Heart right ventricle (tissue), 16 donors: ENCODE measurements at regions not wholly inside any gene's neighbourhood (a gene's known extent, or its start where the extent isn't known, plus 50 kb on each side); places are given as distances from the start of the nearest gene placed in this dataset.

ENCODE experiments used
- ATAC-seq, 8 donors: fragments of 200-7000 bp; cut with Tn5 transposase; one replicate each; pipeline ENCODE4 v1.9.1; 2020; ENCODE audit warnings: mild to moderate bottlenecking in 8 of 8, moderate library complexity in 8 of 8, moderate number of reproducible peaks in 1 of 8
- DNase-seq, 2 donors: peaks; one replicate each; pipeline ENCODE4 v3.0.0-alpha.2; 2020
- H3K27ac ChIP-seq, 10 donors: fragments of 200-600 bp; sonication (generic) in 2 of 10; one replicate each; pipeline versions ENCODE4 v1.5.0 to v1.8.0; 2020 to 2022; ENCODE audit warnings: mild to moderate bottlenecking in 3 of 10
- H3K27me3 ChIP-seq, 7 donors: fragments of 200-600 bp; one replicate each; pipeline ENCODE4 v1.8.0; 2021 to 2022; ENCODE audit warnings: mild to moderate bottlenecking in 2 of 7
- H3K36me3 ChIP-seq, 9 donors: fragments of 200-600 bp; sonication (generic) in 1 of 9; one replicate each; pipeline versions ENCODE4 v1.5.0 to v1.8.0; 2020 to 2022; ENCODE audit warnings: mild to moderate bottlenecking in 2 of 9
- H3K4me1 ChIP-seq, 9 donors: fragments of 200-600 bp; sonication (generic) in 1 of 9; one replicate each; pipeline versions ENCODE4 v1.5.0 to v1.8.0; 2020 to 2022; ENCODE audit warnings: mild to moderate bottlenecking in 4 of 9
- H3K4me3 ChIP-seq, 10 donors: fragments of 200-600 bp; sonication (generic) in 2 of 10; one replicate each; pipeline versions ENCODE4 v1.5.0 to v1.8.0; 2020 to 2022; ENCODE audit warnings: mild to moderate bottlenecking in 7 of 10, moderate library complexity in 2 of 10
- H3K9me3 ChIP-seq, 11 donors: fragments of 200-600 bp in 10 of 11; sonication (generic) in 2 of 11; one replicate each; pipeline versions ENCODE4 v1.5.0 to v1.8.0; 2013 to 2022; ENCODE audit warnings: mild to moderate bottlenecking in 2 of 11, control low read depth in 1 of 11, moderate library complexity in 1 of 11
- CTCF ChIP-seq, 9 donors: fragments of 200-600 bp; sonication (generic) in 2 of 9; IDR thresholded peaks; one replicate each; pipeline versions ENCODE4 v1.5.0 to v1.8.0; 2021 to 2022; ENCODE audit warnings: antibody characterized with exemption in 9 of 9, mild to moderate bottlenecking in 5 of 9, moderate library complexity in 1 of 9
- WGBS, 2 donors: extraction: QIAGEN DNeasy Blood & Tissue Kit; methylation state at CpG; one replicate each; pipeline ENCODE4 v1.1.7; 2013; ENCODE audit warnings: inconsistent platforms in 1 of 2; 5-methylcytosine and 5-hydroxymethylcytosine counted together
- intact Hi-C, 10 donors: fragments of 100-400 bp; cut with DNase I; formaldehyde crosslinking; loops; one replicate each; pipeline versions ENCODE4 v1.11.1 to v1.14.2; 2022
- donor health status: Arrhythmogenic right ventricular cardiomyopathy.
- donor health status: ischemic (EF 13 %, LVEDD 7.1; RV severe dilation, severe dysfunction).
- donor health status: healthy with polysubstance abuse.
- donor health status: DM: no; HTN: yes; CAD: no.
- donor health status: DM: no; HTN: no; CAD: no.
- donor health status: ischemic (EF 25% LVEDD 6.9; RV normal size, moderate dysfunction).
- donor health status: ischemic (EF 25% LVEDD 5.7; RV mildly dilated, moderate dysfunction).
- donor health status: healthy.
- donor health status: DM: yes; HTN: yes; CAD: no.
- donor health status: Ischemic cardiomyopathy.
- donor health status: ischemic (EF 35%, LVEDD 5.7; RV mildly dilated, moderate dysfunction).
- donor health status: nonischemic (EF 11% LVEDD 7.7; RV severe dilation, severe dysfunction).
- donor health status: DM: yes; HTN: yes; CAD: no.
- donor health status: PGD.
- donor health status: ischemic (EF 29% LVEDD 5.4; RV normal size, mild dysfunction).
- donor health status: nonischemic (EF 23%, LVEDD 6.1; RV moderate dilation, normal function).

DNA sequence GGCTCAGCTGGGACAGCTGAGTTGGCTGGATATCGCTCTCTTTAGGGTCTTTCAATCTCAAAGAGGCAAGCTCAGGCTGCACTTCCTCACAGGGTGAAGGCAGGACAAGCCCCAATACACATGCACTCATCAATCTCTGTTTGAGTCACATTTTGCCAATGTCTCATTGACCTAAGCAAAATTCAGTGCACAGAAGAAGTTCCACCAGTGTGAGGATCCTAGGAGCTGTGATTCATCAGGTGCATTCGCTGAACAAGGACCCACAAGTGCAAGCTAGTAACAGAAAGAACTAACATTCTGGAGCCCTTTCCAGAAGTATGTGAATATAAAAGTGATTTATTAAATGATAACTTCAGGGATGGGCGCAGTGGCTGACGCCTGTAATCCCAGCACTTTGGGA is 477.2 kb downstream of the GPAM start:
- Histone ChIP-seq H3K9me3 (no peaks in the 10 kb centered on the region), H3K36me3 (no peaks in the 10 kb centered on the region), H3K4me3 (no peak overlapping the region), H3K27me3 (no peaks in the 10 kb centered on the region), H3K27ac (no peak overlapping the region), H3K4me1 (no peaks in the 10 kb centered on the region)
- TF ChIP-seq CTCF (IDR thresholded peaks at IDR 0.05): no peak
- 84% methylated on average over 4 of the region's 4 CpGs for WGBS, 2 donors
- ATAC-seq (no peak), DNase-seq (no peak)
- intact Hi-C loops: no loop called here

- 70 to 71% methylated on average over 1 of the region's 1 CpG for WGBS, 2 donors
- ATAC-seq: no peak
- intact Hi-C loops: no loop called here
These were observed 476.5 kb downstream of the GPAM start for GRCh38 chr10:111707076-111707475.

GRCh38 chr10:111709603-111710002 is 474.0 kb downstream of the GPAM start:
- WGBS, 2 donors: 66 to 67% methylated on average over 4 of the region's 4 CpGs
- TF ChIP-seq CTCF (IDR thresholded peaks at IDR 0.05): no peak
- Histone ChIP-seq H3K36me3 (no peaks in the 10 kb centered on the region), H3K9me3 (peaks cover 0 to 20% (median 2%) of the 10 kb centered on the region in 11 donors), H3K27me3 (no peaks in the 10 kb centered on the region), H3K4me3 (no peak overlapping the region), H3K27ac (no peak overlapping the region), H3K4me1 (no peaks in the 10 kb centered on the region)
- intact Hi-C loops: no loop called here
- DNase-seq (no peak), ATAC-seq (no peak)

More at GRCh38 chr10:111707076-111707475, 476.5 kb downstream of the GPAM start:
- no peaks in the 10 kb centered on the region for H3K4me1 ChIP-seq
- H3K36me3 ChIP-seq: no peaks in the 10 kb centered on the region
- H3K4me3 ChIP-seq: no peak overlapping the region
- no peak overlapping the region for H3K27ac ChIP-seq
- TF ChIP-seq CTCF (IDR thresholded peaks at IDR 0.05): no peak
- H3K9me3 ChIP-seq: no peaks in the 10 kb centered on the region
- H3K27me3 ChIP-seq: no peaks in the 10 kb centered on the region
- no peak for DNase-seq

- Histone ChIP-seq H3K4me1 (no peaks in the 10 kb centered on the region), H3K36me3 (no peaks in the 10 kb centered on the region), H3K9me3 (peaks cover 0 to 61% (median 25%) of the 10 kb centered on the region in 11 donors), H3K27ac (no peak overlapping the region), H3K4me3 (no peak overlapping the region), H3K27me3 (no peaks in the 10 kb centered on the region)
- ATAC-seq: no peak
- TF ChIP-seq CTCF (IDR thresholded peaks at IDR 0.05): no peak
- no peak for DNase-seq
- intact Hi-C loops: no loop called here
These were observed 467.5 kb downstream of the GPAM start for GRCh38 chr10:111716032-111716431.

DNA sequence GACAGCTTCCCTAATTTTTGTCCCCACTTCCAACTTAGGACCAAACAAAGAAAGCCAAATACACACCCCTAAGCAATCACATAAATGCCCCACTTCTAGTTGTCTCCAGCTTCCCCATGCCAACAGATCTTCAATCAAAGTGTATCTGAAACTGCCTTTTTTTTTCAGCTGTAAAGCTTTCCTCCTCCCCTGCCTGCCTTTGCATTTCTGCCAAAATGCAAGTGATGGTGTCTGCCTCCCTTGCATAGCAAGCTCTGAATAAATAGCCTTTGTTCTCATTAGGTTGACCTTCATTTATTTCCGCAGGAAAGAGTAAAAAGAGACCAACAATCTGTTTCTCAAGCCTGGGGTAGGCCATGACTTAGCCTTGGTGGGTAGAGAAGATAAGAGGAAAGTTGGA is 459.4 kb downstream of the GPAM start:
- no peaks in the 10 kb centered on the region for H3K36me3 ChIP-seq
- H3K4me3 ChIP-seq: no peak overlapping the region
- TF ChIP-seq CTCF (IDR thresholded peaks at IDR 0.05): no peak
- intact Hi-C loops: no loop called here
- H3K4me1 ChIP-seq: no peaks in the 10 kb centered on the region
- no peak overlapping the region for H3K27ac ChIP-seq
- no peaks in the 10 kb centered on the region for H3K27me3 ChIP-seq
- DNase-seq (no peak), ATAC-seq (no peak)
- WGBS, 2 donors: 45 to 74% methylated on average over 1 of the region's 1 CpG
- peaks cover 0 to 7% (median 0%) of the 10 kb centered on the region in 11 donors for H3K9me3 ChIP-seq
